GM21619 (cell line): ENCODE measurements at regions not wholly inside any gene's neighbourhood (a gene's known extent, or its start where the extent isn't known, plus 50 kb on each side); places are given as distances from the start of the nearest gene placed in this dataset.

Experiments used
- ATAC-seq: cut with Tn5 transposase; IDR thresholded peaks from one replicate; pipeline ENCODE4 v1.9.1; 2021; ENCODE audit not compliant: unreplicated experiment

- no peak for ATAC-seq
Measured at GRCh38 chr20:22506827-22507226, 77.5 kb downstream of the FOXA2 start.

- ATAC-seq = no peak
Measured at GRCh38 chr20:22504829-22505377, 79.5 kb downstream of the FOXA2 start.

- no peak for ATAC-seq
Measured at GRCh38 chr20:22503577-22503976, 80.8 kb downstream of the FOXA2 start.

GRCh38 chr20:22502731-22503191 lies 81.6 kb downstream of the FOXA2 start:
- ATAC-seq = no peak

- ATAC-seq = no peak
Measured at GRCh38 chr20:22501566-22502344, 82.6 kb downstream of the FOXA2 start.

- ATAC-seq = no peak
Measured at GRCh38 chr20:22501034-22501433, 83.3 kb downstream of the FOXA2 start.

GRCh38 chr20:22499515-22500166 lies 84.7 kb downstream of the FOXA2 start:
- ATAC-seq = no peak

GRCh38 chr20:22496817-22497216 lies 87.6 kb downstream of the FOXA2 start:
- no peak for ATAC-seq

- no peak for ATAC-seq
Measured at GRCh38 chr20:22495789-22496188, 88.6 kb downstream of the FOXA2 start.

- ATAC-seq = no peak
Measured at GRCh38 chr20:22495172-22495571, 89.2 kb downstream of the FOXA2 start.

GRCh38 chr20:22492497-22492896 lies 91.9 kb downstream of the FOXA2 start:
- ATAC-seq = no peak

- ATAC-seq = no peak
Measured at GRCh38 chr20:22491194-22491505, 93.2 kb downstream of the FOXA2 start.

- no peak for ATAC-seq
Measured at GRCh38 chr20:22490287-22491193, 93.8 kb downstream of the FOXA2 start.

GRCh38 chr20:22489626-22490286 lies 94.6 kb downstream of the FOXA2 start:
- ATAC-seq = no peak

GRCh38 chr20:22480336-22480735 lies 104.0 kb downstream of the FOXA2 start:
- no peak for ATAC-seq

GRCh38 chr20:22475662-22476061 lies 108.7 kb downstream of the FOXA2 start:
- ATAC-seq = no peak

GRCh38 chr20:22474224-22474623 lies 110.1 kb downstream of the FOXA2 start:
- ATAC-seq = no peak

GRCh38 chr20:22473293-22473692 lies 111.1 kb downstream of the FOXA2 start:
- no peak for ATAC-seq

GRCh38 chr20:22472447-22473100 lies 111.8 kb downstream of the FOXA2 start:
- ATAC-seq = no peak

GRCh38 chr20:22471156-22471836 lies 113.1 kb downstream of the FOXA2 start:
- ATAC-seq = no peak
